WTC11 (cell line): ENCODE measurements at regions not wholly inside any gene's neighbourhood (a gene's known extent, or its start where the extent isn't known, plus 50 kb on each side); places are given as distances from the start of the nearest gene placed in this dataset.

Source experiments
- CBFB ChIP-seq: sonication (generic); formaldehyde crosslinking; IDR thresholded peaks from 2 replicates; pipeline ENCODE4 v1.8.1; 2022; ENCODE audit warnings: mild to moderate bottlenecking, low read depth, missing genetic modification reagents
- CTCF ChIP-seq: fragments of 200-600 bp; IDR thresholded peaks from 2 replicates; pipeline ENCODE4 v1.8.0; 2022; ENCODE audit warnings: antibody characterized with exemption
- E2F4 ChIP-seq: sonication (generic); formaldehyde crosslinking; IDR thresholded peaks from 2 replicates; pipeline ENCODE4 v1.8.1; 2022; ENCODE audit warnings: low read depth, mild to moderate bottlenecking, moderate library complexity, missing genetic modification reagents, borderline replicate concordance
- IRF2 ChIP-seq: sonication (generic); formaldehyde crosslinking; IDR thresholded peaks from 2 replicates; pipeline ENCODE4 v1.8.0; 2022; ENCODE audit warnings: low read depth, missing genetic modification reagents, borderline replicate concordance
- NR1H2 ChIP-seq: sonication (generic); formaldehyde crosslinking; IDR thresholded peaks from 2 replicates; pipeline ENCODE4 v1.9.0; 2021; ENCODE audit warnings: mild to moderate bottlenecking, moderate library complexity, missing genetic modification reagents
- SP1 ChIP-seq: sonication (generic); formaldehyde crosslinking; conservative IDR thresholded peaks from 2 replicates; pipeline ENCODE4 v1.8.1; 2022; ENCODE audit warnings: missing genetic modification reagents

- TF ChIP-seq NR1H2 (no peak), IRF2 (no peak), SP1 (CRISPR knock-in tag) (no peak), CBFB (CRISPR knock-in tag) (no peak), E2F4 (CRISPR knock-in tag) (no peak), CTCF (no peak)
Measured at GRCh38 chr20:51262240-51262639, 239.3 kb upstream of the KCNG1 start.
